ENCODE measurements at regions not wholly inside any gene's neighbourhood (a gene's known extent, or its start where the extent isn't known, plus 50 kb on each side); places are given as distances from the start of the nearest gene placed in this dataset.

DNA sequence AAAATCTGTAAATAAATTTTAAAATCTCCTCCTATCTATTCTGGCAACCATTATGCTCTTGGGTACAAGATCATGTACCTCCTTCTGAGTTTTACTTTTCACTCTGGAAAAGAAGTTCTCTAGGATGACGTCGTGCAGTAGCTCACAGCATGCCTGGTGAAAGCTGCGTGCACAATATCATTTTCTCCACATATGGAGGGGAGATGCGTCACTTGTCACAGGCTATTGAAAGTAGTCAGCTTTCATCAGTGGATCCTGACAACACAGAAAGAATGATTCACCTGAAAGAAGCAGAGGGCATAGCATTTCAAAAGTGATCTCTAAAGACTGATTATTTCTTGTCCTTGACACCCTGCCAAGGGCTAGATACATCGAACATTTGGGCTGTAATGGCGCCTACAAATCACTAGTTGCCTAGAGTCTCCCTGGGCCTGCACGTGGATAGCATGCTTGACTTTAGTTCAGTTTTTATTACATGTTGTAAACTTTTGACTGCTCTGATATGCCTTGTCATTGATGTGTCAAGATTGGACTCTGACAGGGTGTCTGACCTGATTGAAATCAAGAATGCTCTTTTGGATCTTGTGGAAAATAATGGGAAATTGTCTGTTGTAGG is 1365.6 kb downstream of the OLFM4 start:
- TF ChIP-seq, protein P1, sequence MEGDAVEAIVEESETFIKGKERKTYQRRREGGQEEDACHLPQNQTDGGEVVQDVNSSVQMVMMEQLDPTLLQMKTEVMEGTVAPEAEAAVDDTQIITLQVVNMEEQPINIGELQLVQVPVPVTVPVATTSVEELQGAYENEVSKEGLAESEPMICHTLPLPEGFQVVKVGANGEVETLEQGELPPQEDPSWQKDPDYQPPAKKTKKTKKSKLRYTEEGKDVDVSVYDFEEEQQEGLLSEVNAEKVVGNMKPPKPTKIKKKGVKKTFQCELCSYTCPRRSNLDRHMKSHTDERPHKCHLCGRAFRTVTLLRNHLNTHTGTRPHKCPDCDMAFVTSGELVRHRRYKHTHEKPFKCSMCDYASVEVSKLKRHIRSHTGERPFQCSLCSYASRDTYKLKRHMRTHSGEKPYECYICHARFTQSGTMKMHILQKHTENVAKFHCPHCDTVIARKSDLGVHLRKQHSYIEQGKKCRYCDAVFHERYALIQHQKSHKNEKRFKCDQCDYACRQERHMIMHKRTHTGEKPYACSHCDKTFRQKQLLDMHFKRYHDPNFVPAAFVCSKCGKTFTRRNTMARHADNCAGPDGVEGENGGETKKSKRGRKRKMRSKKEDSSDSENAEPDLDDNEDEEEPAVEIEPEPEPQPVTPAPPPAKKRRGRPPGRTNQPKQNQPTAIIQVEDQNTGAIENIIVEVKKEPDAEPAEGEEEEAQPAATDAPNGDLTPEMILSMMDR (conservative IDR thresholded peaks at IDR 0.05; ENCODE audit: low read length), result no peak
- TF ChIP-seq EZH2phosphoT487 (IDR thresholded peaks at IDR 0.05; ENCODE audit: borderline replicate concordance, low read depth, low read length), result no peak
